ENCODE measurements at regions not wholly inside any gene's neighbourhood (a gene's known extent, or its start where the extent isn't known, plus 50 kb on each side); places are given as distances from the start of the nearest gene placed in this dataset.

- no peak for DNase-seq
- Histone ChIP-seq H4K91ac (ENCODE audit: insufficient read depth, low read depth, low read length) (no peak overlapping the region), H3K14ac (replicated peaks; ENCODE audit: low read depth, low read length) (no peak overlapping the region), H3K4ac (ENCODE audit: low read depth, low read length) (no peak overlapping the region), H2AFZ (replicated peaks; ENCODE audit: low read length, poor library complexity) (no peak overlapping the region), H2BK5ac (ENCODE audit: low read depth, low read length, poor library complexity, severe bottlenecking) (no peak overlapping the region), H3K4me2 (ENCODE audit: low read depth, low read length) (no peak overlapping the region), H3K4me1 (ENCODE audit: control insufficient read depth, insufficient read depth, low read length) (no peaks in the 10 kb centered on the region), H3K56ac (ENCODE audit: extremely low read depth, insufficient read depth, low read length) (no peak overlapping the region), H3K9me1 (ENCODE audit: insufficient read depth, low read length) (no peaks in the 10 kb centered on the region), H3K79me1 (ENCODE audit: low read depth in 1 of 2, low read length in 2 of 2) (no peaks in the 10 kb centered on the region), H3K9ac (ENCODE audit: low read depth, low read length) (no peak overlapping the region), H3K18ac (ENCODE audit: low read depth, low read length) (no peak overlapping the region), H3K4me3 (ENCODE audit: insufficient read depth, low read depth, low read length) (no peak overlapping the region), H2AK9ac (replicated peaks; ENCODE audit: low read depth, low read length, poor library complexity) (no peak overlapping the region), H4K5ac (ENCODE audit: low read depth, low read length) (no peak overlapping the region), H3K27ac (ENCODE audit: insufficient read depth, low read length) (no peak overlapping the region), H2BK20ac (ENCODE audit: low read depth, low read length) (no peak overlapping the region), H3K23ac (ENCODE audit: low read depth, low read length) (no peak overlapping the region), H4K20me1 (ENCODE audit: insufficient read depth, low read length) (no peaks in the 10 kb centered on the region), H2AK5ac (ENCODE audit: low read depth, low read length) (no peak overlapping the region), H3K9me3 (ENCODE audit: control insufficient read depth, insufficient read depth, low read length) (peaks cover 63% of the 10 kb centered on the region), H2BK120ac (ENCODE audit: low read depth, low read length) (no peak overlapping the region), H3K27me3 (ENCODE audit: control insufficient read depth, insufficient read depth, low read length) (no peaks in the 10 kb centered on the region), H4K8ac (ENCODE audit: low read depth in 2 of 2, low read length in 2 of 2) (no peak overlapping the region), H3K36me3 (ENCODE audit: control insufficient read depth, insufficient read depth, low read length) (no peaks in the 10 kb centered on the region), H2BK15ac (ENCODE audit: low read depth, low read length) (no peak overlapping the region)
- ATAC-seq (ENCODE audit: low read depth): no peak
- dilution Hi-C loops (cut with HindIII; ENCODE audit: low sequenced_read_pairs, unreplicated experiment): no loop called here
- no peak for TF ChIP-seq CEBPB (IDR thresholded peaks at IDR 0.05; ENCODE audit: low read depth, low read length)
- no peak for TF ChIP-seq MAZ (IDR thresholded peaks at IDR 0.05; ENCODE audit: borderline replicate concordance, low read depth, low read length)
- no peak for TF ChIP-seq SMC3 (IDR thresholded peaks at IDR 0.05; ENCODE audit: low read depth, low read length)
- no peak for TF ChIP-seq CHD1 (IDR thresholded peaks at IDR 0.05; ENCODE audit: low read depth, low read length)
- no peak for TF ChIP-seq FOS (IDR thresholded peaks at IDR 0.05; ENCODE audit: low read depth, low read length)
- TF ChIP-seq MAFK (IDR thresholded peaks at IDR 0.05; ENCODE audit: low read depth, low read length): no peak
- no peak for TF ChIP-seq CTCF (conservative IDR thresholded peaks at IDR 0.05; ENCODE audit: low read depth, low read length)
- no peak for TF ChIP-seq RCOR1 (IDR thresholded peaks at IDR 0.05; ENCODE audit: insufficient replicate concordance, low read length)
- no peak for TF ChIP-seq ELK1 (IDR thresholded peaks at IDR 0.05; ENCODE audit: borderline replicate concordance, low read depth, low read length)
- in situ Hi-C loops (cut with MboI; ENCODE audit: low sequenced_read_pairs): no loop called here
- intact Hi-C loops (cut with micrococcal nuclease): no loop called here
- WGBS, 2 experiments (ENCODE audit: extremely low coverage in 2 of 2, insufficient read length in 1 of 2): no CpG with 5 or more reads among the region's 15 CpGs
- no TSS peak for BruUV-seq (replicated peaks)
- ChIA-PET POLR2A (ENCODE audit: unreplicated experiment) (no interaction called here), CTCF (no interaction called here)
These were observed 1417.4 kb downstream of the TBC1D22A start for GRCh38 chr22:48179571-48180546.

Data from IMR-90 (cell line).